ENCODE measurements at regions not wholly inside any gene's neighbourhood (a gene's known extent, or its start where the extent isn't known, plus 50 kb on each side); places are given as distances from the start of the nearest gene placed in this dataset.

DNA sequence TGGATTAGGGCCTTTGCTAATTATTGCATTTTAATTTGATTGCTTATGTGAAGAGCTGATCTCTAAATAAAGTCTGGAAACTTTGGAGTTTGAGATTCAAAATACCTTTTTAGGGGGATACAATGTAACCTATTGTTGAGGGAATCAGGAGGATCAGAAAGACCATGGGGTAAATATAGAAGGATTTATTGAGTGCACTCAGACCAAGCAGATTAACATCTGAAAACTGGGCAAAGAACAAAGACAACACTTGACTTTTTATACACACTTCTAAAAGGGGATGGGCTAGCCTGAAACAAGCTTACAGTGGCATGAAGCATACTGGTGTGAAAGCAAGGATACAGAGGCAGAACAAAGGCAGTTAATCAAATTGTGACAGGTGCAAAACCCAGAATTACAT, 174.3 kb downstream of the MRPS30 start:
- Histone ChIP-seq H3K9ac (ENCODE audit: low read length in 3 of 3) (no peak overlapping the region), H3K4me3 (ENCODE audit: low read length in 3 of 3) (no peak overlapping the region), H3K36me3 (ENCODE audit: control insufficient read depth in 2 of 3, insufficient read depth in 3 of 3, low read length in 3 of 3) (no peaks in the 10 kb centered on the region), H3K4me1 (ENCODE audit: control insufficient read depth in 2 of 3, insufficient read depth in 2 of 3, low read depth in 1 of 3, low read length in 3 of 3) (no peaks in the 10 kb centered on the region), H3K9me3 (ENCODE audit: control insufficient read depth in 2 of 3, insufficient read depth in 1 of 3, low read length in 3 of 3) (peaks cover 0 to 23% (median 0%) of the 10 kb centered on the region in 3 donors), H3K27me3 (ENCODE audit: control insufficient read depth, insufficient read depth, low read length) (no peaks in the 10 kb centered on the region), H3K27ac (ENCODE audit: low read depth in 2 of 2, low read length in 2 of 2) (no peak overlapping the region)
- DNase-seq (no peak), FAIRE-seq (no peak)
- TF ChIP-seq, protein P1, sequence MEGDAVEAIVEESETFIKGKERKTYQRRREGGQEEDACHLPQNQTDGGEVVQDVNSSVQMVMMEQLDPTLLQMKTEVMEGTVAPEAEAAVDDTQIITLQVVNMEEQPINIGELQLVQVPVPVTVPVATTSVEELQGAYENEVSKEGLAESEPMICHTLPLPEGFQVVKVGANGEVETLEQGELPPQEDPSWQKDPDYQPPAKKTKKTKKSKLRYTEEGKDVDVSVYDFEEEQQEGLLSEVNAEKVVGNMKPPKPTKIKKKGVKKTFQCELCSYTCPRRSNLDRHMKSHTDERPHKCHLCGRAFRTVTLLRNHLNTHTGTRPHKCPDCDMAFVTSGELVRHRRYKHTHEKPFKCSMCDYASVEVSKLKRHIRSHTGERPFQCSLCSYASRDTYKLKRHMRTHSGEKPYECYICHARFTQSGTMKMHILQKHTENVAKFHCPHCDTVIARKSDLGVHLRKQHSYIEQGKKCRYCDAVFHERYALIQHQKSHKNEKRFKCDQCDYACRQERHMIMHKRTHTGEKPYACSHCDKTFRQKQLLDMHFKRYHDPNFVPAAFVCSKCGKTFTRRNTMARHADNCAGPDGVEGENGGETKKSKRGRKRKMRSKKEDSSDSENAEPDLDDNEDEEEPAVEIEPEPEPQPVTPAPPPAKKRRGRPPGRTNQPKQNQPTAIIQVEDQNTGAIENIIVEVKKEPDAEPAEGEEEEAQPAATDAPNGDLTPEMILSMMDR (IDR thresholded peaks at IDR 0.05; ENCODE audit: borderline replicate concordance, extremely low read depth, insufficient read depth): no peak
- intact Hi-C loops (cut with DNase I): no loop called here

DNA sequence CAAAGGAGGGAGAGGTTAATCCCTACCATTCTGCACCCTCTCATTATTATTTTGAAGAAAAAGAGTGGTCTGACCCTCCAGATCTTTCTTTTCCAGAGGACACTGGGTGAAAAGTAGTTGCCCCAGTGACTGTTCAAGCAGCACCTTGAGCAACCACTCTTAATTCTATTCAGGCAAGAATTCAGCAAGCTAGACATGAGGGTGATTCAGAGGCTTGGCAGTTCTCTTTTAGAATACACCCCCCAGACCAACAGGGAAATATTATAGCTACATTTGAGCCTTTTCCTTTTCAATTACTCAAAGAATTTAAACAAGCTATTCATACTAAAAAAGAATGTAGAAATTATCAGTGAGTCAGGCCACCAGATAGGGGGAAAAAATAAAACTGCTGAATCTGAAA, 178.3 kb downstream of the MRPS30 start:
- Histone ChIP-seq H3K9ac (ENCODE audit: low read length in 3 of 3) (no peak overlapping the region), H3K27ac (ENCODE audit: low read depth in 2 of 2, low read length in 2 of 2) (no peak overlapping the region), H3K36me3 (ENCODE audit: control insufficient read depth in 2 of 3, insufficient read depth in 3 of 3, low read length in 3 of 3) (no peaks in the 10 kb centered on the region), H3K4me3 (ENCODE audit: low read length in 3 of 3) (no peak overlapping the region), H3K27me3 (ENCODE audit: control insufficient read depth, insufficient read depth, low read length) (no peaks in the 10 kb centered on the region), H3K4me1 (ENCODE audit: control insufficient read depth in 2 of 3, insufficient read depth in 2 of 3, low read depth in 1 of 3, low read length in 3 of 3) (no peaks in the 10 kb centered on the region), H3K9me3 (ENCODE audit: control insufficient read depth in 2 of 3, insufficient read depth in 1 of 3, low read length in 3 of 3) (peaks cover 0 to 35% (median 0%) of the 10 kb centered on the region in 3 donors)
- TF ChIP-seq, protein P1 (IDR thresholded peaks at IDR 0.05; ENCODE audit: borderline replicate concordance, extremely low read depth, insufficient read depth): no peak
- intact Hi-C loops (cut with DNase I): no loop called here
- no peak for FAIRE-seq
- DNase-seq: no peak

DNA sequence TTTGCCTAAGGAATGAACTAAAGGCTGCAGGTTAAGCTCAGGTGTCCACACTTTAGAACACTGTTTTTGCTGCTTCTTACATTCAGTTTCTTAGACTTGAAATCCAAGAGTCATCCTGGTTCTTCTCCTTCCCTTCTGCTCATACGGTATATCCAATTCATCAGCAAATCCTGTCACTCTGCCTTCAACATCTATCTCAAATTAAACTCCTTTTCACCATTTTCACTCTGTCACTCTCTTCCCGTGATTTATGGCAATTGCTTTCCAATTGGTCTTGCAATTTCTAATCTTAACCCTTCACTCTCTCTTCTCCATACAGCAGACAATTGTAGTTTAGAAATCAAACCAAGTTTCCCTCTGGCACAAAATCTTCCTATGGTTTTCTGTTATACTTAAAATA, 182.9 kb downstream of the MRPS30 start:
- Histone ChIP-seq H3K27ac (ENCODE audit: low read depth in 2 of 2, low read length in 2 of 2) (no peak overlapping the region), H3K27me3 (ENCODE audit: control insufficient read depth, insufficient read depth, low read length) (no peaks in the 10 kb centered on the region), H3K9me3 (ENCODE audit: control insufficient read depth in 2 of 3, insufficient read depth in 1 of 3, low read length in 3 of 3) (peaks cover 0 to 17% (median 0%) of the 10 kb centered on the region in 3 donors), H3K9ac (ENCODE audit: low read length in 3 of 3) (no peak overlapping the region), H3K4me1 (ENCODE audit: control insufficient read depth in 2 of 3, insufficient read depth in 2 of 3, low read depth in 1 of 3, low read length in 3 of 3) (no peaks in the 10 kb centered on the region), H3K4me3 (ENCODE audit: low read length in 3 of 3) (no peak overlapping the region), H3K36me3 (ENCODE audit: control insufficient read depth in 2 of 3, insufficient read depth in 3 of 3, low read length in 3 of 3) (no peaks in the 10 kb centered on the region)
- intact Hi-C loops (cut with DNase I): no loop called here
- FAIRE-seq (no peak), DNase-seq (no peak)
- TF ChIP-seq, protein P1 (IDR thresholded peaks at IDR 0.05; ENCODE audit: borderline replicate concordance, extremely low read depth, insufficient read depth): no peak

DNA sequence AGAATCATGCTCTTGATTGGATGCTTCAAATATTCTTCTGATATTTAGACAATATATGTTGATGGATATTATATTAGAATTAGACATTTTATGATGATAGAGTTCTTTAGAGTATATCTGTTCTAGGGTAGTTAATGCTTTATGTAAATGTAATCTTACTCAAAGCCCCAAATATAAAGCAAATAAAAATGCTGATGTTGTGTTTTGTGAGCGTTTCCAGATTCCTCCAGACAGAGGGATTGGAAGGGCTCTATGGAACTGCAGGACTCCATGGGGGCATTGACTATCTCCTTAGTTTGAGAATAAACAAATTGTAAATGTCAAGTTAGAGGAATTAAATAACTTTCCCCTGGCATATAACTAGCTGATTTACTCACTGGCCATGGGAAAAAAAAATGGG, 184.5 kb downstream of the MRPS30 start:
- Histone ChIP-seq H3K9me3 (ENCODE audit: control insufficient read depth in 2 of 3, insufficient read depth in 1 of 3, low read length in 3 of 3) (peaks cover 0 to 17% (median 0%) of the 10 kb centered on the region in 3 donors), H3K27me3 (ENCODE audit: control insufficient read depth, insufficient read depth, low read length) (no peaks in the 10 kb centered on the region), H3K36me3 (ENCODE audit: control insufficient read depth in 2 of 3, insufficient read depth in 3 of 3, low read length in 3 of 3) (no peaks in the 10 kb centered on the region), H3K4me1 (ENCODE audit: control insufficient read depth in 2 of 3, insufficient read depth in 2 of 3, low read depth in 1 of 3, low read length in 3 of 3) (no peaks in the 10 kb centered on the region), H3K4me3 (ENCODE audit: low read length in 3 of 3) (no peak overlapping the region), H3K27ac (ENCODE audit: low read depth in 2 of 2, low read length in 2 of 2) (no peak overlapping the region), H3K9ac (ENCODE audit: low read length in 3 of 3) (no peak overlapping the region)
- intact Hi-C loops (cut with DNase I): no loop called here
- TF ChIP-seq, protein P1 (IDR thresholded peaks at IDR 0.05; ENCODE audit: borderline replicate concordance, extremely low read depth, insufficient read depth): no peak
- FAIRE-seq (no peak), DNase-seq (no peak)

Data from kidney (tissue), 13 donors.